HG02938 (cell line): ENCODE measurements at regions not wholly inside any gene's neighbourhood (a gene's known extent, or its start where the extent isn't known, plus 50 kb on each side); places are given as distances from the start of the nearest gene placed in this dataset.

Source experiments
- ATAC-seq: cut with Tn5 transposase; IDR thresholded peaks from one replicate; pipeline ENCODE4 v1.9.1; 2021; ENCODE audit warnings: mild to moderate bottlenecking, moderate library complexity; ENCODE audit not compliant: unreplicated experiment

DNA sequence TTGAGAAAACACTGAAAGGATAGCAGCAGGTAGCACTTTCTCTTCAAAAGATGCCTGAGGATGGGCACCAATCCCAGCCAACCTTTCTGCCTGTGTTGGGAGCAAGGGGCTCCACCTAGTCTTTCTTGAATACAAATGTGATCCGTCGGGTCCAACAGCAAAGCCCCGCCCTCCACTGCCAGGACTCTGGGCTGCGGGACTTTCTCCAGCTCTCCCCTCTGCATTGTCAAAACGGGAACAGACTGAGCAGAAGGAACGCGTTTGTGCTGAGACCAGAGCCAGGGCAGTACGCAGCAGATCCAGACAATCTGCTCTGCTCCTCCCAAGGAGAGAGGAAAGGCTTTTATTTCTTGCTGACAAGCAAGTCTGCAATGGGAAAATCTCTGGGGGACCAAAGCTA lies 139.7 kb downstream of the SEC61B start:
- no peak for ATAC-seq

DNA sequence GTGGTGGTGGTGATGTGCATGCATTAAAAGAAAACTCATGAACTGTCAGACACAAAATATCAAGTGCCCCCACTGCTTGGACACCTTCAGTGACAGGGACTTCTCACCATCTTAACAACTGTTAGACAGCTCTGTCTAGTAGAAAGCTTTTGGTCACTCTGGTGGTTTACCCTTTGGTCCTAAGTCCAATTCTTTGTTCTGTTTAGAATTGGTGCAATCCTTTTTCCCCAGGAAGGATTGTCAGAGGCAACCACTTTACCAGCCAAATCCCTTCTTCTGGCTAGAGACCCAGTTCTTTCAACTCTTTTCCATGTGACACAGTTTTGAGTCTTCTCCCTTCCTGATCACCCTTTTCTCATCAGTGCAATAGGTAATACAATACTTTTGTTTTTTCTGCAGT lies 140.2 kb downstream of the SEC61B start:
- ATAC-seq = no peak

DNA sequence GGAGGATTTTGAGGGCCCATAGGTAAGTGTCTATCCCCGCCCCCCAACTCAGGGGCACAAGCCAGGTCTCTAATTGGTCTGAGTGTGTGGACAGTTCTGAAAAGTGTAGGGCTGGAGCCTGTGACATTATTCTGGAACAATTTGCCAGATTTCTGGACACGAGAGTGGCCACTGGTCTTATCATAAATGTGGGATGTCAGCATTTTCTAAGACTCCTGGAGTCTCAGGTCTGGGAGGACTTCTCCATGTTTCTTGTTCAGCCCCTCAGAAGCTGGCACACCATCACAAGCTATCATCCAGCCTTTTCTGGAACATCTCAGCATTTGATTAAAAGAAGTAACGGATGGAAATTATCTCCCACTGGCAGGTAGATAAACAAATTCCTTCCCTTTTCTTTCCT lies 141.4 kb downstream of the SEC61B start:
- ATAC-seq = no peak

GRCh38 chr9:99365233-99365980 lies 143.3 kb downstream of the SEC61B start:
- ATAC-seq = no peak

DNA sequence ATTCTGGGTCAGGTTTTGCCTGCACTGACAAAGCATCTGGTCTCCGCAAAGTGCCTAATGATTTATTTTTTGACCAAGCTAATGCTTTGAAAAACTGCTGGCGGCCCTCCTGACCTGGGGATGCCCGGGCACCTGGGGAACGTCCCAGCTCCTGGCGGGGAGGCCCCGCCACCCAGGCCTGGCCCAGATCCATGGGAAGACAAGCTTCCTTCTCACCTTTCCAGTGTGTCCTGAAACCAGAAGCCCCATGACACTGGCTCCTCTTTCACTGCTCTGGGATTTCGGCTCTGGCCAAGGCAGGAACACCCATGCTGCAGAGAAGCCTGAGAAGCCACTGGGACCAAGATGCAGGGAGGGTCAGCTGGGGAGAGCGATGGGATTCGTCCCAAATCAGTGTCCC lies 144.1 kb downstream of the SEC61B start:
- no peak for ATAC-seq

DNA sequence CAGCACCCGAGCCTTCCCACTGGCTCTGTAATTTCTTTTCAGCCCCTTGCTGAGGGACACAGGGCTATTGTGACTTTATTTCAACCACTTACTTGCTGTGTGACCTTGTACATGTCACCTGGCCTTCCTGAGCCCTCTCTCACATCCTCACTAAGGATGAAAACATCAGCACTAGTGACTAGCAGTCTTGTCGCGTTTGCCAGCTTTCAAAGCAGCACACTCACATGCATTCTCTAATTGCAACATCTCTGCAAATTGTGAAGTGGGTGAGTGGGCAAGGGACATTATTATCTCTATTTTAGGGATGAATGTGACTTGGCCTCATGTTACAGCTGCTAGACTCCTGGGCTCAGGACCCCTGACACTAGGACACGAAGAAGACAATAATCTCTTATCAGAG lies 144.5 kb downstream of the SEC61B start:
- ATAC-seq = no peak

GRCh38 chr9:99368341-99369326 lies 146.6 kb downstream of the SEC61B start:
- no peak for ATAC-seq

DNA sequence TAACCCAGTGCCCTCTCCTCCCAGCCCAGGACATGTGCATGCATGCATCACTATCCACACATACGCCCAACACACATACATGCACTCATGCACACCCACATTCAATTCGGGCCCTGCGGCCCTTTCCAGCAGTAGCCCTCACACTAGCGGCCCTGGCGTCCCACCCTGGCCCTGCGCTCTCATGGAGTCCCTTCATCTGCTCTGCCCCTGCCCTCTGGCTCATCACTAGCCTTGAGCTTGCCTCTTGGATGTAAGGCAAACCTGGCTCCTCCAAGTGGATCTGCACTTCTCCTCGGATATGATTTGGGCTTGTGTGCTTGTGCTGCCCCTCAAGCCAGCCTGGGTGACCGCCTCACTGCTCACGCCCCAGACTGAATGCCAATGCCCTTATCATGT lies 147.2 kb downstream of the SEC61B start:
- no peak for ATAC-seq

- no peak for ATAC-seq
These were observed 148.3 kb downstream of the SEC61B start for GRCh38 chr9:99370376-99370775.

GRCh38 chr9:99371376-99371775 lies 149.3 kb downstream of the SEC61B start:
- no peak for ATAC-seq

DNA sequence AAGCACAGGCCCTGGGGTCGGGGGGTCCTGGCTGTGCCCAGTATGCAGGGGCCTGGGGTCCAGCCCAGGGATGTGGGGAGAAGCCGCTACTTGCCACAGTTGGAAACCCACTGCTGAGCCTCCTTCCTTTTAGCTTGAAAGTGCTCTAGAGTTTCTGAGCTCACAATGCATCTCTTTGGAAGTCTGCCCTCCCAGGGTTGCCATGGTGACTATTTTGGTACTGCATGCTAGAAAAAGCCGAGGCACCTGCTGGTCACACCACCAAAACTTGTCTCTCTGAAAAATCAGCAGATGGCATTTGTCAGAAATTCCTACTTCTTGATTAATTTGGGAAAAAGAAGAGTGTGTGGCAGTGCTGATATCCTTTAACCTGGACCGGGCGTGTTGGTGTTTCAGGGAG lies 151.8 kb downstream of the SEC61B start:
- ATAC-seq = no peak

DNA sequence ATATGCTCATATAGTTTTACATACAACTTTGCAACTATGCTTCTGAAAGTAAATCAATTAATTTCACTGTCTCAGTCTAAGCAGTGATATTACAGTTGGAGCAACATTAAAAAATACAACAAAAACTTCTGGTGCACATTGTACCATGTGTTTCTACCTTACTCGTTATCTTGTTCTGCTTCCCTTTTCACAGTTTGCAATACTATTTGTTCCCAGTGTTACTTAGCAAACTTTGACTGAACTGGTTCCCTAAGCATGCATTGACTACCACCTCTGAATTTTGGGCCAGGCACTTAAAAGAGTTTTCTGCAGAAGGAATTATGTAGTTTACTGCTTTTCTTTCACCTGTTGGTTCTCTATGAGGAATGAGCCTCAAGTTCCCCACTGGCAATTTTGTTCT lies 152.7 kb downstream of the SEC61B start:
- no peak for ATAC-seq

GRCh38 chr9:99375481-99375880 lies 153.4 kb downstream of the SEC61B start:
- ATAC-seq = no peak

DNA sequence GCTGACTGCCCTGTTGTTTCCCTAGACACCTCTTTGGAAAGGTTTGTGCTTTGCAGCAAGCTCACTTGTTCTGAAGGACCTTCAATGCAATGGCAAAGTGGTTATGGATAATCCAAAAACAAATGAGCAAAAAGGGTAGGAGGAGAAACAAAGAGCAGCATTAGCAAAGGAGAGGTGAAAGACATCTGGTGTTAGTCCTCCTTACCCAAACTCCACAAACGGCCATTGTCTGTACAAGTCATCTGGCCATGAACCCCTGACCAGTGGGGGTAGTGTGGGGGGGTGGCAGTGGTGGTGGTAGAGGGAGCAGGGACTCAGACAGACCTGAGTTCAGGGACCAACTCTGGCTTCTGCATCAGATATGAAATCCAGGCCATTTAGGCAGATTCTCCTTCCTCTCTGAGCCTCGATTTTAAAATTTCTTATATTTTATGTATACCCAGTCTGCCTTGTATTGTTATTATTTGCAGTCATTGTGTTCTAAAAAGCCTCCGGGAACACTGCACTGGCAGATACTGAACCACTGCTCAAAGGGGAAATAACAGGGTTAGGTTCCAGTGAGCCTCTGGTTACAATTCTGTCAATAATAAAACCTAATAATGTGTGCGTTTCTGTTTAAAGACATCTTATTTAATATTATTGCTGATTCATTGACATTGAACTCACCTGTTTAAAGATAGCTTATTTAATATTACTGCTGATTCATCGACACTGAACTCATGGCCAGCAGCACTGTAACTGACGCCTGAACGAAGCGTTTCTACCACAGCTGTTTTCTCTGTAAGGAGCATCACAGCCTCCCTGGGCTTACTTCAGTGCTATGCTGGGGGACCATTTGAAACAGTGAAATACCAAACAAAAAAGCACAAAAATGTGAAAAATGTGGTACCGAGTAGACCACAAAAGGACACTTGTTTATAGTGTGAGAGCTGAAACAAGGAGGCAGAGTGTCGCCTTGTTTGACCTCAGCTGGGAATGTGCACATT lies 156.0 kb downstream of the SEC61B start:
- no peak for ATAC-seq

GRCh38 chr9:99383536-99383935 lies 161.5 kb downstream of the SEC61B start:
- no peak for ATAC-seq

- no peak for ATAC-seq
These were observed 163.1 kb downstream of the SEC61B start for GRCh38 chr9:99385215-99385614.

GRCh38 chr9:99385814-99386279 lies 163.8 kb downstream of the SEC61B start:
- no peak for ATAC-seq

- no peak for ATAC-seq
These were observed 165.3 kb downstream of the SEC61B start for GRCh38 chr9:99387431-99387830.

DNA sequence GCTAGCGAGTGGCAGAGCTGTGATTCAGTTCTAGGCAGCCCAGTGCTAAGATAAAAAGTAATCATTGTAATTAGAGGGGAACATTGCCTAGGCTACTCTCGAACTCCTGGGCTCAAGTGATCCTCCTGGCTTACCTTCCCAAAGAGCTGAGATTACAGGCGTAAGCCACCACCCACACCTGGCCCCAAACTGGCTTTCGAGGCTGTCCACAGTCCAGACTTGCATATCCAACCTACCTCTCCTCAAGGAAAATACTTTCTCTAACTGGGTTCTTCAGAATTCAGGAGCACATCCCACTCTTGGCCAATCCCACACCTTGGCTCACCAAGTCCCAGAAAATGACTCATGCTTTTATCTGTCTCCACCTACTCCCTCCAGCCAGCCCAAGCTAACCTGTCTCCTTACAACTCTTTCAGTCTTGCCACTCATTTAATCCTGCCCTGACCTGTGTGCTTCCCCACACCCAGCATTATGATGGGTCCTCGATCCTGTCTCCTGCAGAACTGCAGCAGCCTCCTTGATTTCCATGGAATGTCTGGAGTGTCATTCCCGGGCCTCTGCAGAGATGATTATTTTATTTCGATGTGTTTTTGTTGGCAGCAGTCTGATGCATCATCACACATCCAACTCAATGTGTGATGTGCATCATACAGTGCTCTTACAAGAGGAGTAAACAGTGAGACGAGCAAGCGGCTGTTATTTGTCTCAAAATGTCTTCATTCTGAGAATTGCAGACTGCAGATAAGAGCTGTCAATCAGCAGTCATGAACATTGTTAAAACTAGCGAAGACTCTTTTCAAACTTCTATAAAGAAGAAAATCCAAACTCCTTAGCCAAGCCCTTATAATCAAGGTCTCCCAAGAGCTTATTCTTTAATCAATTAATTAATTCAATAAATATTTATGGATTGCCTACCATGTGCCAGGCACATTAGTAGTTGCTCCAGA lies 167.3 kb downstream of the SEC61B start:
- ATAC-seq = no peak
